ENCODE measurements at regions not wholly inside any gene's neighbourhood (a gene's known extent, or its start where the extent isn't known, plus 50 kb on each side); places are given as distances from the start of the nearest gene placed in this dataset.

GRCh38 chr19:7413629-7414028, 64.9 kb downstream of the ARHGEF18 start:
- Histone ChIP-seq H4K5ac (ENCODE audit: insufficient read length, low read depth, low read length) (no peak overlapping the region), H4K91ac (replicated peaks; ENCODE audit: insufficient read length, low read length) (no peak overlapping the region), H3K23me2 (ENCODE audit: low read depth, low read length) (no peaks in the 10 kb centered on the region), H2AFZ (ENCODE audit: low read length) (no peak overlapping the region), H3K36me3 (ENCODE audit: control insufficient read depth in 2 of 4, insufficient read depth in 4 of 4, low read length in 3 of 4) (no peaks in the 10 kb centered on the region), H2BK15ac (ENCODE audit: low read length) (no peak overlapping the region), H4K20me1 (replicated peaks in 1 of 2; ENCODE audit: control insufficient read depth in 1 of 2, insufficient read depth in 2 of 2, low read length in 2 of 2) (peaks cover 2 to 7% of the 10 kb centered on the region in 2 experiments), H3K18ac (ENCODE audit: extremely low read depth, low read length) (no peak overlapping the region), H3K27ac (ENCODE audit: low read depth, low read length) (no peak overlapping the region), H3K27me3 (replicated peaks in 1 of 4; ENCODE audit: control insufficient read depth in 3 of 4, extremely low read depth in 1 of 4, insufficient read depth in 3 of 4, low read length in 3 of 4) (no peaks in the 10 kb centered on the region), H3K9me3 (ENCODE audit: insufficient read depth in 2 of 2, low read depth in 1 of 2, low read length in 1 of 2) (no peaks in the 10 kb centered on the region), H2BK5ac (ENCODE audit: low read depth, low read length) (no peak overlapping the region), H3K4me2 (ENCODE audit: insufficient read depth in 1 of 2, low read depth in 2 of 2, low read length in 2 of 2) (no peak overlapping the region), H2BK20ac (ENCODE audit: low read length) (no peak overlapping the region), H3K56ac (replicated peaks; ENCODE audit: insufficient read length, low read depth, low read length) (no peak overlapping the region), H4K8ac (ENCODE audit: extremely low read depth, insufficient read depth, low read length) (no peak overlapping the region), H3K79me2 (ENCODE audit: control insufficient read depth in 1 of 2, insufficient read depth in 2 of 2, low read length in 2 of 2) (peaks cover 0 to 23% of the 10 kb centered on the region in 2 experiments; a peak in 2 of 4 replicates), H2BK12ac (ENCODE audit: low read depth, low read length) (no peak overlapping the region), H3K79me1 (ENCODE audit: low read depth, low read length) (peaks cover 4% of the 10 kb centered on the region; the same call in 1 of the 2 replicates), H3K14ac (ENCODE audit: insufficient read length) (no peak overlapping the region), H3K9ac (replicated peaks in 1 of 4; ENCODE audit: extremely low read depth in 1 of 4, low read depth in 3 of 4, low read length in 3 of 4) (no peak overlapping the region), H3K4me1 (replicated peaks in 1 of 4; ENCODE audit: control insufficient read depth in 3 of 4, insufficient read depth in 4 of 4, low read length in 3 of 4) (peaks cover 0 to 2% (median 0%) of the 10 kb centered on the region in 4 experiments; a peak in 2 of 7 replicates), H3K4me3 (ENCODE audit: extremely low read depth in 1 of 4, insufficient read depth in 2 of 4, low read depth in 3 of 4, low read length in 4 of 4) (no peak overlapping the region), H2AK5ac (ENCODE audit: low read depth, low read length) (no peak overlapping the region), H2BK120ac (replicated peaks; ENCODE audit: low read depth, low read length) (no peak overlapping the region), H3K4ac (replicated peaks; ENCODE audit: insufficient read length, low read depth, low read length) (no peak overlapping the region), H3K23ac (ENCODE audit: insufficient read length) (no peak overlapping the region)
- TF ChIP-seq GABPA (IDR thresholded peaks at IDR 0.05; ENCODE audit: borderline replicate concordance, insufficient read depth, low read length) (no peak), CBX8 (IDR thresholded peaks at IDR 0.05; ENCODE audit: borderline replicate concordance, low read depth, low read length) (no peak), CHD2 (IDR thresholded peaks at IDR 0.05; ENCODE audit: low read length) (no peak), YY1 (IDR thresholded peaks at IDR 0.05; ENCODE audit: low read depth, low read length) (no peak), SRF (IDR thresholded peaks at IDR 0.05; ENCODE audit: low read depth, low read length) (no peak)
- FAIRE-seq, result no peak
- 75% methylated on average over 6 of the region's 6 CpGs; no CpG with 5 or more reads in 1 of the 2 experiments for WGBS, 2 experiments (ENCODE audit: extremely low coverage in 1 of 2, insufficient coverage in 1 of 2, insufficient read length in 1 of 2, insufficient replicate concordance in 2 of 2, low coverage in 1 of 2, low lambda C conversion rate in 2 of 2, missing lambda C conversion rate in 1 of 2)
- DNase-seq (ENCODE audit: low read depth in 1 of 2, low spot score in 2 of 2), result no peak
- POLR2A ChIA-PET (ENCODE audit: partially characterized antibody), result no interaction called here
- CTCF ChIA-PET (ENCODE audit: partially characterized antibody), result interaction anchor here (1.0 to 1.6 kb wide), 2 partner anchors 27 to 46 kb away, joined by 3 to 7 read pairs; no protein-coding TSS in a partner anchor
